ENCODE measurements at regions not wholly inside any gene's neighbourhood (a gene's known extent, or its start where the extent isn't known, plus 50 kb on each side); places are given as distances from the start of the nearest gene placed in this dataset.

- DNase-seq, result no peak
These were observed 906.1 kb downstream of the SLC4A3 start for GRCh38 chr2:220533485-220533884.

- no peak for DNase-seq
These were observed 912.1 kb downstream of the SLC4A3 start for GRCh38 chr2:220539481-220539880.

- DNase-seq, result no peak
These were observed 916.6 kb downstream of the SLC4A3 start for GRCh38 chr2:220544049-220544448.

- no peak for DNase-seq
These were observed 923.7 kb downstream of the SLC4A3 start for GRCh38 chr2:220550995-220551700.

- DNase-seq, result no peak
These were observed 925.5 kb downstream of the SLC4A3 start for GRCh38 chr2:220552790-220553535.

- DNase-seq, result no peak
These were observed 928.7 kb downstream of the SLC4A3 start for GRCh38 chr2:220555961-220556630.

- no peak for DNase-seq
These were observed 929.2 kb downstream of the SLC4A3 start for GRCh38 chr2:220556658-220557057.

GRCh38 chr2:220560192-220560591 lies 932.8 kb downstream of the SLC4A3 start:
- no peak for DNase-seq

- no peak for DNase-seq
These were observed 935.1 kb downstream of the SLC4A3 start for GRCh38 chr2:220562375-220563140.

- no peak for DNase-seq
These were observed 940.9 kb downstream of the SLC4A3 start for GRCh38 chr2:220568296-220568695.

GRCh38 chr2:220569112-220569897 lies 941.9 kb downstream of the SLC4A3 start:
- DNase-seq, result peak in 1 of 51 donors; percentile 0

- no peak for DNase-seq
These were observed 945.0 kb downstream of the SLC4A3 start for GRCh38 chr2:220572385-220572784.

- DNase-seq, result no peak
These were observed 946.6 kb downstream of the SLC4A3 start for GRCh38 chr2:220574038-220574437.

GRCh38 chr2:220575963-220576362 lies 948.5 kb downstream of the SLC4A3 start:
- DNase-seq, result no peak

GRCh38 chr2:220579452-220579851 lies 952.0 kb downstream of the SLC4A3 start:
- DNase-seq, result no peak

- DNase-seq, result no peak
These were observed 952.7 kb downstream of the SLC4A3 start for GRCh38 chr2:220580113-220580512.

GRCh38 chr2:220583725-220584124 lies 956.3 kb downstream of the SLC4A3 start:
- DNase-seq, result no peak

GRCh38 chr2:220585241-220585640 lies 957.8 kb downstream of the SLC4A3 start:
- no peak for DNase-seq

- no peak for DNase-seq
These were observed 959.6 kb downstream of the SLC4A3 start for GRCh38 chr2:220586980-220587530.

GRCh38 chr2:220588148-220588547 lies 960.7 kb downstream of the SLC4A3 start:
- DNase-seq, result no peak

- DNase-seq, result no peak
These were observed 963.0 kb downstream of the SLC4A3 start for GRCh38 chr2:220590476-220590875.

All from hypothalamus (tissue), 51 donors.